ENCODE measurements at regions not wholly inside any gene's neighbourhood (a gene's known extent, or its start where the extent isn't known, plus 50 kb on each side); places are given as distances from the start of the nearest gene placed in this dataset.

DNA sequence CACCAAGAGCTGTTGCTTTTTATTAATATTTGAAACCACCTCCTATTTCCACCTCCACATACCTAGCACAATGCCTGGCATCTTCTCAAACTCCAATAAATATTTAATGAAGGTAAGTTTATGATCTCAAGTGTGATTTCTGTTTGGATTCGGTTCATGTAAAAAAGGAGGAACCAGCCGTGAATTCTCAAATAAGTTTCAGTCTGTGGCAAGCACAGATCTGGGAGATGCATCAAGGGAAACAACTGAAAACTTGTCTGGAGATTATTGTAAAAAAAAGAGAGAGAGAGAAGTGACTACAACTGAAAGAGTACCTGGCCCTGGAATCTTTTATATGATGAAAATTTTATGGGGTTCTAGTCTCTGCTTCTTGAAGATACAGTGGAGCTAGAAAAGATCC lies 52.8 kb upstream of the PNRC1 start:
- TF ChIP-seq, protein P1, sequence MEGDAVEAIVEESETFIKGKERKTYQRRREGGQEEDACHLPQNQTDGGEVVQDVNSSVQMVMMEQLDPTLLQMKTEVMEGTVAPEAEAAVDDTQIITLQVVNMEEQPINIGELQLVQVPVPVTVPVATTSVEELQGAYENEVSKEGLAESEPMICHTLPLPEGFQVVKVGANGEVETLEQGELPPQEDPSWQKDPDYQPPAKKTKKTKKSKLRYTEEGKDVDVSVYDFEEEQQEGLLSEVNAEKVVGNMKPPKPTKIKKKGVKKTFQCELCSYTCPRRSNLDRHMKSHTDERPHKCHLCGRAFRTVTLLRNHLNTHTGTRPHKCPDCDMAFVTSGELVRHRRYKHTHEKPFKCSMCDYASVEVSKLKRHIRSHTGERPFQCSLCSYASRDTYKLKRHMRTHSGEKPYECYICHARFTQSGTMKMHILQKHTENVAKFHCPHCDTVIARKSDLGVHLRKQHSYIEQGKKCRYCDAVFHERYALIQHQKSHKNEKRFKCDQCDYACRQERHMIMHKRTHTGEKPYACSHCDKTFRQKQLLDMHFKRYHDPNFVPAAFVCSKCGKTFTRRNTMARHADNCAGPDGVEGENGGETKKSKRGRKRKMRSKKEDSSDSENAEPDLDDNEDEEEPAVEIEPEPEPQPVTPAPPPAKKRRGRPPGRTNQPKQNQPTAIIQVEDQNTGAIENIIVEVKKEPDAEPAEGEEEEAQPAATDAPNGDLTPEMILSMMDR (IDR thresholded peaks at IDR 0.05 in 8 of 11, conservative IDR thresholded peaks at IDR 0.05 in 3 of 11): no peak
- no peak for TF ChIP-seq POLR2AphosphoS5 (IDR thresholded peaks at IDR 0.05)
- TF ChIP-seq POLR2A (IDR thresholded peaks at IDR 0.05): no peak

Data from spleen (tissue), 7 donors.